ENCODE measurements at regions not wholly inside any gene's neighbourhood (a gene's known extent, or its start where the extent isn't known, plus 50 kb on each side); places are given as distances from the start of the nearest gene placed in this dataset.

DNA sequence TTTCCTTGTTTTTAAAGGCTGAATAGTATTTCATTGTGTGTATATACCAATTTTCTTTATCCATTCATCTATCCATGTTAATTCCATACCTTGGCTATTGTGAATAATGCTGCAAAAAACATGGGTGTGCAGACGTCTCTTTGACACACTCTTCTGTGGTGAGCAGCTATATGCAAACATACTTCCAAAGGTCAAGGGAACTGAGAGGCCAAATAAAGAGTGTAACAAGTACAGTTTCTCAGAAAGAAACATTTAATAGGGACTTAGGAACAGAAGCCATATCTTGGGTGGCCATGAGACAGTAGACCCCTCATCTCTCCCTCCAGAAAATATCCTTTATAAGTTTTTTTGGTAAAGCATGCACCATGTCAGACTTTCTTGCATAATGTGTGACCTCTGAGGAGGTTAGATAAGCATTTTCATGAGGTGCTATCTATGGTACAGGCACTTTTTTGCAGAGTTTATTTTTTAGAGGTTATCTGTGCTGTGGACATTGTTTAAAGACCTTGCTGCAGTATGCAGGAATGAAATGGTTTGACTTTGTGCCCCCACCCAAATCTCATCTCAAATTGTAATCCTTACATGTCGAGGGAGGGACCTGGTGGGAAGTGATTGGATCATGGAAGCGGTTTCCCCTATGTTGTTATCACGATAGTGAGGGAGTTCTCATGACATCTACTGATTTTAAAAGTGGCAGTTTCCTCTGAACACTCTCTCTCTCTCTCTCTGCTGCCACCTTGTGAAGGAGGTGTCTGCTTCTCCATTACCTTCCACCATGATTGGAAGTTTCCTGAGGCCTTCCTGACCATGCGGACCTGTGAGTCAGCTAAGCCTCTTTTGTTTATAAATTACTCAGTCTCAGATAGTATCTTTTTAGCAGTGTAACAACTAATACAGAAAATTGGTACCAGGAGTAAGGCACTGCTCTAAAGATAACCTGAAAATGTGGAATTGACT lies 1202.3 kb downstream of the GALC start:
- TF ChIP-seq REST (IDR thresholded peaks at IDR 0.05; ENCODE audit: borderline replicate concordance) (no peak), SMC3 (conservative IDR thresholded peaks at IDR 0.05; ENCODE audit: poor library complexity) (no peak), POLR2AphosphoS5 (IDR thresholded peaks at IDR 0.05) (no peak), EP300 (conservative IDR thresholded peaks at IDR 0.05; ENCODE audit: poor library complexity, severe bottlenecking) (no peak), CTCF (IDR thresholded peaks at IDR 0.05; ENCODE audit: poor library complexity, severe bottlenecking) (no peak), EZH2 (IDR thresholded peaks at IDR 0.05; ENCODE audit: borderline replicate concordance, insufficient read depth, low read length, poor library complexity, severe bottlenecking) (no peak), TAF1 (IDR thresholded peaks at IDR 0.05; ENCODE audit: low read depth) (no peak), RAD21 (conservative IDR thresholded peaks at IDR 0.05) (no peak), MXI1 (conservative IDR thresholded peaks at IDR 0.05; ENCODE audit: poor library complexity, severe bottlenecking) (no peak)

GRCh38 chr14:86788224-86788623 lies 1204.8 kb downstream of the GALC start:
- Histone ChIP-seq H3K4me3 (ENCODE audit: low read length) (no peak overlapping the region), H3K4me2 (ENCODE audit: low read length) (no peak overlapping the region), H3K9ac (ENCODE audit: low read length) (no peak overlapping the region), H3K27ac (ENCODE audit: low read length) (no peak overlapping the region), H3K27me3 (ENCODE audit: insufficient read depth, low read depth, low read length) (no peaks in the 10 kb centered on the region), H3F3A (ENCODE audit: insufficient read depth, low read length, poor library complexity, severe bottlenecking) (no peaks in the 10 kb centered on the region), H2AFZ (ENCODE audit: low read depth, low read length) (no peak overlapping the region), H3K9me3 (ENCODE audit: low read length) (no peaks in the 10 kb centered on the region), H3K79me2 (replicated peaks; ENCODE audit: insufficient read depth, low read length) (no peaks in the 10 kb centered on the region), H3K36me3 (ENCODE audit: insufficient read depth, low read length) (no peaks in the 10 kb centered on the region), H3K9me2 (ENCODE audit: insufficient read depth, low read length) (no peaks in the 10 kb centered on the region), H4K20me1 (ENCODE audit: insufficient read depth) (no peaks in the 10 kb centered on the region)
- TF ChIP-seq RAD21 (conservative IDR thresholded peaks at IDR 0.05) = no peak
- no peak for TF ChIP-seq POLR2AphosphoS5 (IDR thresholded peaks at IDR 0.05)
- no peak for TF ChIP-seq EZH2 (IDR thresholded peaks at IDR 0.05; ENCODE audit: borderline replicate concordance, insufficient read depth, low read length, poor library complexity, severe bottlenecking)
- TF ChIP-seq TAF1 (IDR thresholded peaks at IDR 0.05; ENCODE audit: low read depth) = no peak
- TF ChIP-seq MXI1 (conservative IDR thresholded peaks at IDR 0.05; ENCODE audit: poor library complexity, severe bottlenecking) = no peak
- TF ChIP-seq CTCF (IDR thresholded peaks at IDR 0.05; ENCODE audit: poor library complexity, severe bottlenecking) = no peak
- TF ChIP-seq REST (IDR thresholded peaks at IDR 0.05; ENCODE audit: borderline replicate concordance) = no peak
- TF ChIP-seq EP300 (conservative IDR thresholded peaks at IDR 0.05; ENCODE audit: poor library complexity, severe bottlenecking) = no peak
- no peak for TF ChIP-seq SMC3 (conservative IDR thresholded peaks at IDR 0.05; ENCODE audit: poor library complexity)

More for the DNA sequence above, 1202.3 kb downstream of the GALC start:
- Histone ChIP-seq H2AFZ (ENCODE audit: low read depth, low read length) (no peak overlapping the region), H3K9me3 (ENCODE audit: low read length) (no peaks in the 10 kb centered on the region), H3F3A (ENCODE audit: insufficient read depth, low read length, poor library complexity, severe bottlenecking) (no peaks in the 10 kb centered on the region), H4K20me1 (ENCODE audit: insufficient read depth) (no peaks in the 10 kb centered on the region), H3K79me2 (replicated peaks; ENCODE audit: insufficient read depth, low read length) (no peaks in the 10 kb centered on the region), H3K9ac (ENCODE audit: low read length) (no peak overlapping the region), H3K4me2 (ENCODE audit: low read length) (no peak overlapping the region), H3K27me3 (ENCODE audit: insufficient read depth, low read depth, low read length) (no peaks in the 10 kb centered on the region), H3K27ac (ENCODE audit: low read length) (no peak overlapping the region), H3K36me3 (ENCODE audit: insufficient read depth, low read length) (no peaks in the 10 kb centered on the region), H3K9me2 (ENCODE audit: insufficient read depth, low read length) (no peaks in the 10 kb centered on the region), H3K4me3 (ENCODE audit: low read length) (no peak overlapping the region)
